SW 1271 (cell line): ENCODE measurements at regions not wholly inside any gene's neighbourhood (a gene's known extent, or its start where the extent isn't known, plus 50 kb on each side); places are given as distances from the start of the nearest gene placed in this dataset.

Source experiments
- DNase-seq, 2 experiments: peaks; one replicate each; lab custom pipeline; 2025; lab: John Stamatoyannopoulos, UW

GRCh38 chr1:232308616-232309015 is 321.3 kb downstream of the SIPA1L2 start:
- no peak for DNase-seq

GRCh38 chr1:232307296-232308017 is 322.5 kb downstream of the SIPA1L2 start:
- DNase-seq, result no peak

- DNase-seq, result no peak
These were observed 323.5 kb downstream of the SIPA1L2 start for GRCh38 chr1:232306269-232306961.

GRCh38 chr1:232305050-232305449 is 324.9 kb downstream of the SIPA1L2 start:
- no peak for DNase-seq

- DNase-seq, result no peak
These were observed 326.7 kb downstream of the SIPA1L2 start for GRCh38 chr1:232303222-232303620.

- no peak for DNase-seq
These were observed 327.3 kb downstream of the SIPA1L2 start for GRCh38 chr1:232302376-232303221.

GRCh38 chr1:232301246-232301645 is 328.7 kb downstream of the SIPA1L2 start:
- no peak for DNase-seq

- no peak for DNase-seq
These were observed 329.5 kb downstream of the SIPA1L2 start for GRCh38 chr1:232300466-232300865.

- no peak for DNase-seq
These were observed 333.5 kb downstream of the SIPA1L2 start for GRCh38 chr1:232296461-232296860.

- no peak for DNase-seq
These were observed 336.6 kb downstream of the SIPA1L2 start for GRCh38 chr1:232293361-232293760.

- DNase-seq, result peak in 1 of 2 experiments; percentile 94
These were observed 337.1 kb downstream of the SIPA1L2 start for GRCh38 chr1:232292818-232293217.

- no peak for DNase-seq
These were observed 337.7 kb downstream of the SIPA1L2 start for GRCh38 chr1:232292239-232292638.

- DNase-seq, result no peak
These were observed 338.3 kb downstream of the SIPA1L2 start for GRCh38 chr1:232291681-232292080.

GRCh38 chr1:232291261-232291660 is 338.7 kb downstream of the SIPA1L2 start:
- DNase-seq, result no peak

GRCh38 chr1:232290570-232290969 is 339.4 kb downstream of the SIPA1L2 start:
- no peak for DNase-seq

GRCh38 chr1:232287676-232288569 is 342.0 kb downstream of the SIPA1L2 start:
- DNase-seq, result no peak

GRCh38 chr1:232285138-232285537 is 344.8 kb downstream of the SIPA1L2 start:
- DNase-seq, result no peak

GRCh38 chr1:232283864-232284263 is 346.1 kb downstream of the SIPA1L2 start:
- no peak for DNase-seq

- no peak for DNase-seq
These were observed 347.4 kb downstream of the SIPA1L2 start for GRCh38 chr1:232282498-232282897.

GRCh38 chr1:232280910-232281309 is 349.0 kb downstream of the SIPA1L2 start:
- DNase-seq, result no peak

- DNase-seq, result no peak
These were observed 350.0 kb downstream of the SIPA1L2 start for GRCh38 chr1:232279909-232280400.
